ENCODE measurements at regions not wholly inside any gene's neighbourhood (a gene's known extent, or its start where the extent isn't known, plus 50 kb on each side); places are given as distances from the start of the nearest gene placed in this dataset.

DNA sequence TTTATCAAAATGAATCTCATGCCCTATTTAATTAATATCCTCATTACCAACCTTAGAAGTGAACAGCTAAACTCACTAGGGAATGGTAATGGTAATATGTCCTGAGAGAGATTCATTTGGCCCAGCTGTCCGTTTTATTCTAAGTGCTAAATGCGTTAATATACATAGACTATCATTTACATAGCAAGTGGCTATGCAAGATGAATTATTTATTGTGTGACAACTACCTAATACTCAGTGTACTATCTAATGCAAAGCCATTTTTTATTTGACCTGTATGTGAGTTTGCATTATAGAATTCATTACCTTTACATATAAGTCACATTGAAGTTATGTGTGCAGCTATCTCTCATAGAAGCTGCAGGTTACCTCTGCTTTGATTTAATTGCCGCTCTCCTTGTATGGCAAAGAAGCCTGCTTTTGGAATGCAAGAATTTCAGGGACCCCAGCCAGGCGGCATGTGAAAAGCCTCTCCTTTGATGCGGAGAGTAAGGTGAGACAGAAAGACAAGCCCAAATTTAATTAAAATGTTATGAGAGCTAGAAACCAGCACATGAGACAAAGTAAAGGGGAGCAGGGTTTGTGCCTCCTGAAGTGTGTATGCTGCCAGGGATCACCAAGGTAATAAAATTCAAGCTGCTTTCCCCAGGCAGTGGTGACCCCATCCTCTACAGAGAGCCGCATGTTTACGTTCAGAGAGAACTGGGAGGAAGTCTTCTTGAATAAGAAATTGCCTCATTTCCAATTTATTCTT is 693.0 kb upstream of the MAP3K7 start:
- no peaks in the 10 kb centered on the region for H3K27me3 ChIP-seq

GRCh38 chr6:91278416-91278815 is 691.5 kb upstream of the MAP3K7 start:
- intact Hi-C loops (cut with DNase I), result no loop called here
- Histone ChIP-seq H3K9me3 (no peaks in the 10 kb centered on the region), H3K36me3 (no peaks in the 10 kb centered on the region), H3K4me1 (no peaks in the 10 kb centered on the region), H3K27ac (no peak overlapping the region), H3K4me3 (no peak overlapping the region), H3K27me3 (no peaks in the 10 kb centered on the region)
- no peak for DNase-seq (ENCODE audit: low spot score in 2 of 2)
- TF ChIP-seq, protein P1, sequence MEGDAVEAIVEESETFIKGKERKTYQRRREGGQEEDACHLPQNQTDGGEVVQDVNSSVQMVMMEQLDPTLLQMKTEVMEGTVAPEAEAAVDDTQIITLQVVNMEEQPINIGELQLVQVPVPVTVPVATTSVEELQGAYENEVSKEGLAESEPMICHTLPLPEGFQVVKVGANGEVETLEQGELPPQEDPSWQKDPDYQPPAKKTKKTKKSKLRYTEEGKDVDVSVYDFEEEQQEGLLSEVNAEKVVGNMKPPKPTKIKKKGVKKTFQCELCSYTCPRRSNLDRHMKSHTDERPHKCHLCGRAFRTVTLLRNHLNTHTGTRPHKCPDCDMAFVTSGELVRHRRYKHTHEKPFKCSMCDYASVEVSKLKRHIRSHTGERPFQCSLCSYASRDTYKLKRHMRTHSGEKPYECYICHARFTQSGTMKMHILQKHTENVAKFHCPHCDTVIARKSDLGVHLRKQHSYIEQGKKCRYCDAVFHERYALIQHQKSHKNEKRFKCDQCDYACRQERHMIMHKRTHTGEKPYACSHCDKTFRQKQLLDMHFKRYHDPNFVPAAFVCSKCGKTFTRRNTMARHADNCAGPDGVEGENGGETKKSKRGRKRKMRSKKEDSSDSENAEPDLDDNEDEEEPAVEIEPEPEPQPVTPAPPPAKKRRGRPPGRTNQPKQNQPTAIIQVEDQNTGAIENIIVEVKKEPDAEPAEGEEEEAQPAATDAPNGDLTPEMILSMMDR (IDR thresholded peaks at IDR 0.05), result no peak

More for the DNA sequence above, 693.0 kb upstream of the MAP3K7 start:
- intact Hi-C loops (cut with DNase I), result no loop called here
- Histone ChIP-seq H3K4me3 (no peak overlapping the region), H3K27ac (no peak overlapping the region), H3K9me3 (no peaks in the 10 kb centered on the region), H3K36me3 (no peaks in the 10 kb centered on the region), H3K4me1 (no peaks in the 10 kb centered on the region)
- no peak for DNase-seq (ENCODE audit: low spot score in 2 of 2)
- TF ChIP-seq, protein P1 (IDR thresholded peaks at IDR 0.05), result no peak

- H3K4me3 ChIP-seq, result no peak overlapping the region
- H3K27me3 ChIP-seq, result no peaks in the 10 kb centered on the region
- H3K27ac ChIP-seq, result no peak overlapping the region
- H3K9me3 ChIP-seq, result no peaks in the 10 kb centered on the region
- TF ChIP-seq, protein P1 (IDR thresholded peaks at IDR 0.05), result peak in 1 of 3 experiments; percentile 12
- intact Hi-C loops (cut with DNase I), result no loop called here
- no peak for DNase-seq (ENCODE audit: low spot score in 2 of 2)
- H3K4me1 ChIP-seq, result no peaks in the 10 kb centered on the region
- no peaks in the 10 kb centered on the region for H3K36me3 ChIP-seq
These were observed 689.4 kb upstream of the MAP3K7 start for GRCh38 chr6:91276315-91276714.

DNA sequence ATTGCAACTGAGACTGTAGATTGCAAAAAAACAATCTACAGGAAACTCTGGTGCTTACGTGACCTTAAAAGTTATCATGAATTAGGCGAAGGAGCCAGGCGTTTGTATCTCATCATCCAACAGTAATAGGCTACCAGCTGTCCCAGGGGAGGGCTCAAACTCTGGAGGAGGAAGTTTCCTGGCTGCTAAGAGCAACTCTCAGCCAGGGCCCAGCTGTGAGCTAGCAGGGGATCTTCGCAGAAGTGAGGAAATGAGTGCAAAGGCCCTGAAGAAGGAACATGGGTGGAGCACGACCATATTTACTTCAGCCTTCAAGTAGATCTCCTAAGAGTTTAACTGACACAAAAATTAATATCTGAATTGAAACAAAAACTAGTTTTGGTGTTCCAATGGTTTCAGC is 686.9 kb upstream of the MAP3K7 start:
- H3K27ac ChIP-seq, result no peak overlapping the region
- intact Hi-C loops (cut with DNase I), result no loop called here
- no peak for DNase-seq (ENCODE audit: low spot score in 2 of 2)
- H3K36me3 ChIP-seq, result no peaks in the 10 kb centered on the region
- H3K4me1 ChIP-seq, result no peaks in the 10 kb centered on the region
- H3K4me3 ChIP-seq, result no peak overlapping the region
- H3K9me3 ChIP-seq, result no peaks in the 10 kb centered on the region
- H3K27me3 ChIP-seq, result no peaks in the 10 kb centered on the region
- TF ChIP-seq, protein P1 (IDR thresholded peaks at IDR 0.05), result no peak

GRCh38 chr6:91271807-91272206 is 684.9 kb upstream of the MAP3K7 start:
- Histone ChIP-seq H3K27me3 (no peaks in the 10 kb centered on the region), H3K27ac (no peak overlapping the region), H3K9me3 (no peaks in the 10 kb centered on the region), H3K4me3 (no peak overlapping the region), H3K4me1 (no peaks in the 10 kb centered on the region), H3K36me3 (no peaks in the 10 kb centered on the region)
- no peak for DNase-seq (ENCODE audit: low spot score in 2 of 2)
- TF ChIP-seq, protein P1 (IDR thresholded peaks at IDR 0.05), result no peak
- intact Hi-C loops (cut with DNase I), result no loop called here
